H9 (cell line): ENCODE measurements at regions not wholly inside any gene's neighbourhood (a gene's known extent, or its start where the extent isn't known, plus 50 kb on each side); places are given as distances from the start of the nearest gene placed in this dataset.

Experiments used
- DNase-seq: peaks from one replicate; pipeline ENCODE4 v3.0.0-alpha.2; 2017
- H2AFZ ChIP-seq: one replicate; pipeline ENCODE4 v1.6.1; 2013; ENCODE audit warnings: mild to moderate bottlenecking, low read length, control low read depth, moderate library complexity
- H2AK5ac ChIP-seq: 2 replicates; pipeline ENCODE4 v1.6.1; 2013; ENCODE audit warnings: low read length, control low read depth, mixed read lengths; ENCODE audit not compliant: insufficient read length
- H2BK120ac ChIP-seq: one replicate; pipeline ENCODE4 v1.6.1; 2013; ENCODE audit warnings: low read depth, mild to moderate bottlenecking, low read length, control low read depth, inconsistent platforms; ENCODE audit not compliant: poor library complexity, severe bottlenecking
- H2BK12ac ChIP-seq: 2 replicates; pipeline ENCODE4 v1.6.1; 2013; ENCODE audit warnings: low read length, control low read depth, mixed read lengths, low read depth; ENCODE audit not compliant: insufficient read length
- H2BK15ac ChIP-seq: 2 replicates; pipeline ENCODE4 v1.6.1; 2013; ENCODE audit warnings: low read depth, low read length, control low read depth
- H2BK20ac ChIP-seq: one replicate; pipeline ENCODE4 v1.6.1; 2013; ENCODE audit warnings: low read depth, mild to moderate bottlenecking, low read length, control low read depth, inconsistent platforms; ENCODE audit not compliant: poor library complexity, severe bottlenecking
- H2BK5ac ChIP-seq: 2 replicates; pipeline ENCODE4 v1.6.1; 2013; ENCODE audit warnings: low read length, control low read depth, mixed read lengths; ENCODE audit not compliant: insufficient read length
- H3K14ac ChIP-seq: 2 replicates; pipeline ENCODE4 v1.6.1; 2013; ENCODE audit warnings: low read length, control low read depth; ENCODE audit not compliant: insufficient read depth
- H3K18ac ChIP-seq: 2 replicates; pipeline ENCODE4 v1.6.1; 2013; ENCODE audit warnings: low read depth, mild to moderate bottlenecking, mixed read lengths, low read length, control low read depth; ENCODE audit not compliant: insufficient read length
- H3K23ac ChIP-seq: 2 replicates; pipeline ENCODE4 v1.6.1; 2013; ENCODE audit warnings: low read length, control low read depth, mixed read lengths, low read depth; ENCODE audit not compliant: insufficient read length
- H3K23me2 ChIP-seq: 2 replicates; pipeline ENCODE4 v1.6.1; 2013; ENCODE audit warnings: low read depth, mild to moderate bottlenecking, mixed read lengths, low read length, control low read depth; ENCODE audit not compliant: insufficient read length, poor library complexity, severe bottlenecking
- H3K27ac ChIP-seq: 2 replicates; pipeline ENCODE4 v1.5.1; 2013; ENCODE audit warnings: low read length, control low read depth, mixed read lengths, low read depth; ENCODE audit not compliant: insufficient read length
- H3K27me3 ChIP-seq: 2 replicates; pipeline ENCODE4 v1.6.1; 2013; ENCODE audit warnings: low read length, control low read depth, inconsistent platforms; ENCODE audit not compliant: insufficient read depth
- H3K4ac ChIP-seq: 2 replicates; pipeline ENCODE4 v1.6.1; 2013; ENCODE audit warnings: low read depth, mild to moderate bottlenecking, control low read depth, inconsistent platforms, low read length, moderate library complexity
- H3K4me1 ChIP-seq: 2 replicates; pipeline ENCODE4 v1.6.1; 2013; ENCODE audit warnings: low read length, control low read depth, inconsistent platforms; ENCODE audit not compliant: insufficient read depth
- H3K4me2 ChIP-seq: 2 replicates; pipeline ENCODE4 v1.6.1; 2013; ENCODE audit warnings: low read length, control low read depth, mixed read lengths; ENCODE audit not compliant: insufficient read length, insufficient read depth
- H3K56ac ChIP-seq: 2 replicates; pipeline ENCODE4 v1.6.1; 2013; ENCODE audit warnings: low read depth, mild to moderate bottlenecking, mixed read lengths, low read length, control low read depth; ENCODE audit not compliant: insufficient read length
- H3K79me1 ChIP-seq: 2 replicates; pipeline ENCODE4 v1.6.1; 2013; ENCODE audit warnings: low read depth, mild to moderate bottlenecking, moderate library complexity, low read length, control low read depth, inconsistent platforms; ENCODE audit not compliant: insufficient read depth, poor library complexity, severe bottlenecking
- H3K79me2 ChIP-seq: 2 replicates; pipeline ENCODE4 v1.6.1; 2013; ENCODE audit warnings: low read length, control low read depth, inconsistent platforms; ENCODE audit not compliant: insufficient read depth
- H3K9ac ChIP-seq: 2 replicates; pipeline ENCODE4 v1.6.1; 2013; ENCODE audit warnings: low read length, control low read depth, mixed read lengths; ENCODE audit not compliant: insufficient read length; ENCODE audit errors: extremely low read depth
- H3K9me3 ChIP-seq: one replicate; pipeline ENCODE4 v1.6.1; 2013; ENCODE audit warnings: low read depth, low read length, inconsistent platforms; ENCODE audit not compliant: control insufficient read depth
- H3T11ph ChIP-seq: one replicate; pipeline ENCODE4 v1.6.1; 2013; ENCODE audit warnings: mild to moderate bottlenecking, low read length, control low read depth, inconsistent platforms
- H4K20me1 ChIP-seq: one replicate; pipeline ENCODE4 v1.6.1; 2013; ENCODE audit not compliant: control insufficient read depth, insufficient read length, insufficient read depth
- H4K5ac ChIP-seq: 2 replicates; pipeline ENCODE4 v1.6.1; 2013; ENCODE audit warnings: low read depth, mild to moderate bottlenecking, mixed read lengths, low read length, control low read depth; ENCODE audit not compliant: insufficient read length
- H4K8ac ChIP-seq: replicated peaks from 2 replicates; pipeline ENCODE4 v1.6.1; 2013; ENCODE audit warnings: low read length, control low read depth, mixed read lengths, low read depth; ENCODE audit not compliant: insufficient read length
- H4K91ac ChIP-seq: 2 replicates; pipeline ENCODE4 v1.6.1; 2013; ENCODE audit warnings: low read depth, mild to moderate bottlenecking, moderate library complexity, mixed read lengths, low read length, control low read depth; ENCODE audit not compliant: insufficient read length
- H3K27ac Mint-ChIP-seq, 3 experiments: 2 replicates in 2 of 3; 3 replicates in 1 of 3; pipeline ENCODE4 v1.8.0; 2020 to 2021; ENCODE audit warnings: mixed read lengths in 3 of 3, mild to moderate bottlenecking in 1 of 3, moderate library complexity in 1 of 3
- H3K27me3 Mint-ChIP-seq: 2 replicates; pipeline ENCODE4 v1.8.0; 2021; ENCODE audit warnings: low read depth, mild to moderate bottlenecking, moderate library complexity, mixed read lengths
- H3K36me3 Mint-ChIP-seq, 3 experiments: 2 replicates in 2 of 3; 3 replicates in 1 of 3; pipeline ENCODE4 v1.8.0; 2020 to 2021; ENCODE audit warnings: low read depth in 3 of 3, mixed read lengths in 3 of 3; ENCODE audit not compliant: insufficient read depth in 1 of 3
- H3K4me1 Mint-ChIP-seq, 2 experiments: 2 replicates each; pipeline ENCODE4 v1.8.0; 2020; ENCODE audit warnings: mixed read lengths in 2 of 2
- H3K4me3 Mint-ChIP-seq, 2 experiments: 2 replicates in 1 of 2; 3 replicates in 1 of 2; pipeline ENCODE4 v1.8.0; 2020 to 2021; ENCODE audit warnings: mild to moderate bottlenecking in 2 of 2, mixed read lengths in 2 of 2, moderate library complexity in 1 of 2
- H3K9me3 Mint-ChIP-seq, 2 experiments: 2 replicates in 1 of 2; 3 replicates in 1 of 2; pipeline ENCODE4 v1.8.0; 2020; ENCODE audit warnings: mild to moderate bottlenecking in 2 of 2, mixed read lengths in 2 of 2, moderate library complexity in 1 of 2
- CTCF ChIP-seq: fragments of 200-600 bp; sonication (generic); conservative IDR thresholded peaks from 3 replicates; pipeline ENCODE4 v1.8.0; 2021; ENCODE audit warnings: antibody characterized with exemption, mild to moderate bottlenecking
- WGBS: extraction: QIAGEN DNeasy Blood & Tissue Kit; methylation state at CpG from one replicate; pipeline ENCODE4 v1.1.7; 2013; ENCODE audit warnings: missing lambda C conversion rate, low lambda C conversion rate, mixed read lengths; ENCODE audit not compliant: insufficient read length; ENCODE audit errors: extremely low coverage; 5-methylcytosine and 5-hydroxymethylcytosine counted together

GRCh38 chr10:43971306-43971705 lies 322.6 kb upstream of the ZNF32 start:
- H3K36me3 Mint-ChIP-seq, result no peaks in the 10 kb centered on the region
- Histone ChIP-seq H4K91ac (no peak overlapping the region), H2BK15ac (no peak overlapping the region), H4K5ac (no peak overlapping the region), H3T11ph (no peak overlapping the region), H3K27ac (no peak overlapping the region), H3K18ac (no peak overlapping the region), H3K9ac (no peak overlapping the region), H3K9me3 (no peaks in the 10 kb centered on the region), H4K20me1 (no peaks in the 10 kb centered on the region), H3K79me1 (no peaks in the 10 kb centered on the region), H3K14ac (no peak overlapping the region), H2AK5ac (no peak overlapping the region), H3K27me3 (no peaks in the 10 kb centered on the region), H2BK20ac (no peak overlapping the region), H2BK5ac (no peak overlapping the region), H2BK120ac (no peak overlapping the region), H4K8ac (no peak overlapping the region), H3K23ac (no peak overlapping the region), H2BK12ac (no peak overlapping the region), H3K79me2 (no peaks in the 10 kb centered on the region), H3K4me2 (no peak overlapping the region), H3K4ac (no peak overlapping the region), H3K23me2 (no peaks in the 10 kb centered on the region), H3K56ac (no peak overlapping the region), H2AFZ (no peak overlapping the region), H3K4me1 (no peaks in the 10 kb centered on the region)
- WGBS, result no CpG with 5 or more reads among the region's 5 CpGs
- H3K9me3 Mint-ChIP-seq, result no peaks in the 10 kb centered on the region; a peak in 1 of 5 replicates
- no peak overlapping the region for H3K4me3 Mint-ChIP-seq
- no peak overlapping the region for H3K27ac Mint-ChIP-seq
- no peak for TF ChIP-seq CTCF
- no peaks in the 10 kb centered on the region for H3K4me1 Mint-ChIP-seq
- DNase-seq, result no peak
- H3K27me3 Mint-ChIP-seq, result peaks cover 2% of the 10 kb centered on the region; the same call in 1 of the 2 replicates
